Spleen (tissue), 11 donors: ENCODE measurements at regions not wholly inside any gene's neighbourhood (a gene's known extent, or its start where the extent isn't known, plus 50 kb on each side); places are given as distances from the start of the nearest gene placed in this dataset.

ENCODE experiments used
- DNase-seq: peaks from one replicate; pipeline ENCODE4 v3.0.0-alpha.2; 2020
- H3K27ac ChIP-seq, 8 donors: fragments of 200-600 bp; sonication (generic) in 7 of 8; 1 replicate in 4 of 8; 2 replicates in 4 of 8; pipeline versions ENCODE4 v1.5.0 to v1.8.0; 2016 to 2021; ENCODE audit warnings: inconsistent platforms in 4 of 8, mild to moderate bottlenecking in 4 of 8, moderate library complexity in 1 of 8
- H3K27me3 ChIP-seq, 7 donors: fragments of 200-600 bp; sonication (generic) in 6 of 7; replicated peaks in 1 of 7; 1 replicate in 4 of 7; 2 replicates in 3 of 7; pipeline versions ENCODE4 v1.5.0 to v1.8.0; 2016 to 2021; ENCODE audit warnings: inconsistent platforms in 3 of 7, mild to moderate bottlenecking in 1 of 7
- H3K36me3 ChIP-seq, 6 donors: fragments of 200-600 bp; sonication (generic) in 5 of 6; 1 replicate in 4 of 6; 2 replicates in 2 of 6; pipeline versions ENCODE4 v1.5.0 to v1.8.0; 2016 to 2021; ENCODE audit warnings: inconsistent platforms in 2 of 6
- H3K4me1 ChIP-seq, 6 donors: fragments of 200-600 bp; sonication (generic) in 5 of 6; 1 replicate in 3 of 6; 2 replicates in 3 of 6; pipeline versions ENCODE4 v1.5.0 to v1.8.0; 2016 to 2021; ENCODE audit warnings: inconsistent platforms in 3 of 6
- H3K4me3 ChIP-seq, 8 donors: fragments of 200-600 bp; sonication (generic) in 7 of 8; 1 replicate in 4 of 8; 2 replicates in 4 of 8; pipeline versions ENCODE4 v1.5.0 to v1.8.0; 2016 to 2021; ENCODE audit warnings: inconsistent platforms in 4 of 8, mild to moderate bottlenecking in 4 of 8, moderate library complexity in 2 of 8
- H3K9me3 ChIP-seq, 8 donors: fragments of 200-600 bp; sonication (generic) in 7 of 8; 1 replicate in 4 of 8; 2 replicates in 4 of 8; pipeline versions ENCODE4 v1.5.0 to v1.8.0; 2016 to 2021; ENCODE audit warnings: inconsistent platforms in 4 of 8
- POLR2A ChIP-seq, 3 donors: fragments of 450-650 bp; IDR thresholded peaks; one replicate each; pipeline ENCODE4 v1.5.1; 2017; ENCODE audit warnings: antibody characterized with exemption in 3 of 3, mild to moderate bottlenecking in 1 of 3
- POLR2AphosphoS5 ChIP-seq, 3 donors: sonication (generic); formaldehyde crosslinking; IDR thresholded peaks; one replicate each; pipeline ENCODE4 v1.5.1; 2017; ENCODE audit warnings: antibody characterized with exemption in 3 of 3
- WGBS, 5 donors: extraction: QIAGEN DNeasy Blood & Tissue Kit in 3 of 5; methylation state at CpG; one replicate each; pipeline versions ENCODE4 v1.1.5 to v1.1.7; 2013 to 2018; 5-methylcytosine and 5-hydroxymethylcytosine counted together
- intact Hi-C: fragments of 100-400 bp; cut with DNase I; formaldehyde crosslinking; loops from one replicate; pipeline ENCODE4 v1.15.0; 2023; ENCODE audit warnings: low total_unique reads
- TF ChIP-seq, protein P1 (sequence below), 11 experiments: fragments of 200-600 bp in 7 of 11; fragments of 450-650 bp in 4 of 11; sonication (generic) in 4 of 11; IDR thresholded peaks in 8 of 11; conservative IDR thresholded peaks in 3 of 11; 1 replicate in 7 of 11; 2 replicates in 4 of 11; pipeline versions ENCODE4 v1.4.0 to v1.8.0; 2016 to 2021; ENCODE audit warnings: antibody characterized with exemption in 11 of 11, inconsistent platforms in 4 of 11, mild to moderate bottlenecking in 1 of 11
- donor health status: healthy with polysubstance abuse.
- donor health status: DM: no; HTN: no; CAD: no; lungs with moderate emphysema.
- donor health status: DM: no; HTN: no; CAD: no.
- donor health status: Bipolar disorder and iron deficiency.
- donor health status: healthy.
- donor health status: DM: no; HTN: no; CAD: no.
- donor health status: DM: yes; HTN: yes; CAD: no.

DNA sequence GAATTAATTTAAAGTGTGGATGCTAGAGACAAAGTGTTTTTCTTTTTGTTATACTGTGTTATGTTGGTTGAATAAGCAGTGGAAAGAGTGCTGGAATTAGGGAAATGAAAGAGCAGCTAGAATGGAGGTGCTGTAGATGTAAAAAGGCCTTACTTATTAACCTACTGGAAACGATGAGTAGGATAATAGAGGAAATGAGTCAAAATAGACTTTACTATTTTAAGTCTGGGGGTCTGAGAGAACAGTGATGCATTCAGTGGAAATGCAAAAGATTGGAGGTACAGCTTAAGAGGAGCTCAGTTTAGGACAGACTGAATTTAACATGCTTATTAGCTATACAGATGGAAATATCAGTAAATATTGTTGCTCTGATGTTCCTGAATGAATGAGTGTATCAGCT lies 674.0 kb downstream of the OTOL1 start:
- peaks cover 0 to 27% (median 3%) of the 10 kb centered on the region in 8 donors for H3K9me3 ChIP-seq
- H3K27me3 ChIP-seq: no peaks in the 10 kb centered on the region
- intact Hi-C loops: no loop called here
- H3K4me1 ChIP-seq: no peaks in the 10 kb centered on the region
- no peak overlapping the region for H3K4me3 ChIP-seq
- no peaks in the 10 kb centered on the region for H3K36me3 ChIP-seq
- H3K27ac ChIP-seq: no peak overlapping the region
- TF ChIP-seq POLR2A (IDR thresholded peaks at IDR 0.05): no peak
- no peak for TF ChIP-seq POLR2AphosphoS5 (IDR thresholded peaks at IDR 0.05)
- TF ChIP-seq, protein P1, sequence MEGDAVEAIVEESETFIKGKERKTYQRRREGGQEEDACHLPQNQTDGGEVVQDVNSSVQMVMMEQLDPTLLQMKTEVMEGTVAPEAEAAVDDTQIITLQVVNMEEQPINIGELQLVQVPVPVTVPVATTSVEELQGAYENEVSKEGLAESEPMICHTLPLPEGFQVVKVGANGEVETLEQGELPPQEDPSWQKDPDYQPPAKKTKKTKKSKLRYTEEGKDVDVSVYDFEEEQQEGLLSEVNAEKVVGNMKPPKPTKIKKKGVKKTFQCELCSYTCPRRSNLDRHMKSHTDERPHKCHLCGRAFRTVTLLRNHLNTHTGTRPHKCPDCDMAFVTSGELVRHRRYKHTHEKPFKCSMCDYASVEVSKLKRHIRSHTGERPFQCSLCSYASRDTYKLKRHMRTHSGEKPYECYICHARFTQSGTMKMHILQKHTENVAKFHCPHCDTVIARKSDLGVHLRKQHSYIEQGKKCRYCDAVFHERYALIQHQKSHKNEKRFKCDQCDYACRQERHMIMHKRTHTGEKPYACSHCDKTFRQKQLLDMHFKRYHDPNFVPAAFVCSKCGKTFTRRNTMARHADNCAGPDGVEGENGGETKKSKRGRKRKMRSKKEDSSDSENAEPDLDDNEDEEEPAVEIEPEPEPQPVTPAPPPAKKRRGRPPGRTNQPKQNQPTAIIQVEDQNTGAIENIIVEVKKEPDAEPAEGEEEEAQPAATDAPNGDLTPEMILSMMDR (IDR thresholded peaks at IDR 0.05 in 8 of 11, conservative IDR thresholded peaks at IDR 0.05 in 3 of 11): no peak
- no peak for DNase-seq
- WGBS, 5 donors: 48 to 63% (median 62%) methylated on average over 1 of the region's 1 CpG

DNA sequence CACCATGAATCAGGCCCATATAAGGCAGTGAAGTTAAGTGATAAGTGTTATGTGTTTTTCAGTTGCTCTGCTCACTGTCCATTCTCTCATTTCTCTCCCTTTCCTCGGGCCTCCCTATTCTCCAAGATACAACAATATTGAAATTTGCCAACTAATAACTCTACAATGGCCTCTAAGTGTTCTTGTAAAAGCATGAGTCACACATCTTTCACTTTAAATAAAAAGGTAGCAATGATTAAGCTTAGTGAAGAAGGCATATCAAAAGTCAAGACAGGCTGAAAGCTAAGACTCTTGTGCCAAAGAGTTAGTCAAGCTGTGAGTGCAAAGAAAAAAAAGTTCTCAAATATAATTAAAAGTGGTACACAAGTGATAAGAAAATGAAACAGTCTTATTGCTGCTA lies 675.4 kb downstream of the OTOL1 start:
- TF ChIP-seq POLR2A (IDR thresholded peaks at IDR 0.05) (no peak), POLR2AphosphoS5 (IDR thresholded peaks at IDR 0.05) (no peak)
- TF ChIP-seq, protein P1 (IDR thresholded peaks at IDR 0.05 in 8 of 11, conservative IDR thresholded peaks at IDR 0.05 in 3 of 11): no peak
- Histone ChIP-seq H3K4me3 (no peak overlapping the region), H3K36me3 (no peaks in the 10 kb centered on the region), H3K27ac (no peak overlapping the region), H3K4me1 (no peaks in the 10 kb centered on the region), H3K9me3 (peaks cover 0 to 27% (median 3%) of the 10 kb centered on the region in 8 donors), H3K27me3 (no peaks in the 10 kb centered on the region)
- DNase-seq: no peak
- intact Hi-C loops: no loop called here
- 54 to 71% (median 69%) methylated on average over 1 of the region's 1 CpG for WGBS, 5 donors

DNA sequence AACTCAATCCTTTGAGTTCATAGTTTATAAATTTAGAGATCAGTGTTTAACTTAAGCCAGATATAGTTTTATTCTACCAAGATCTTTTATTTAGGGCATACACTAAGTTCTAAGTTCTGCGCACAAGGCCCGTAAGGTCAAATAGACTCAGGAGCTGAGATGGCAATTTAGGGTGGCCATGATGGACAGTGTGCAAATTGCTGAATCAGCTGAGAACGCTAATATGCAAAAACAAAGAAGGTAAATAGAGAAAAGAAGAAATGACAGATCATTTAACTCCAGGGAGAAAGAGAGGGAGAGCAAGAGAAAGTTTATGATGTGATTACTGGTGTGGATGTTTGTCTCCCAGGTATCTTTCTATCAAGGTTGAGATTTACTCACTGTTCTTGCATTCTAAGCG lies 678.5 kb downstream of the OTOL1 start:
- no peak overlapping the region for H3K4me3 ChIP-seq
- WGBS, 5 donors: 76 to 86% (median 83%) methylated on average over 4 of the region's 4 CpGs
- no peaks in the 10 kb centered on the region for H3K27me3 ChIP-seq
- no peak for TF ChIP-seq POLR2A (IDR thresholded peaks at IDR 0.05)
- TF ChIP-seq, protein P1 (IDR thresholded peaks at IDR 0.05 in 8 of 11, conservative IDR thresholded peaks at IDR 0.05 in 3 of 11): no peak
- no peak for TF ChIP-seq POLR2AphosphoS5 (IDR thresholded peaks at IDR 0.05)
- no peak for DNase-seq
- intact Hi-C loops: no loop called here
- H3K36me3 ChIP-seq: no peaks in the 10 kb centered on the region
- peaks cover 0 to 27% (median 3%) of the 10 kb centered on the region in 8 donors for H3K9me3 ChIP-seq
- H3K27ac ChIP-seq: no peak overlapping the region
- no peaks in the 10 kb centered on the region for H3K4me1 ChIP-seq

DNA sequence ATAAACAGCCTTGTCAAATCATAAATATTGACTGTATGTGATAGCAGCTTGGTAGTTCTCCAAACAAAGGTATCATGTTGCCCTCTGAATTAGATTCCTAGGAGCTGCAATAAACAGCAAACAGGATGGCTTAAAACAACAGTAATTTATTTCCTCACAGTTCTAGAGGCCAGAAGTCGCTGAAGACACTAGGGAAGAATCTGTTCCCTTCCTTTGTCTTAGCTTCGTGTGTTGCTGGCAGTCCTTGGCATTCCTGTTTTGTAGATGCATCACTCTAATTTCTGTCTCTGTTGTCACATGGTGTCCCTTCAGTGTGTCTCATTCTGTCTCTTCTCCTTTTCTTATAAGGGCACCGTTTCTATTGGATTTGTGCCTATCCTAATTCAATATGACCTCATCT lies 679.3 kb downstream of the OTOL1 start:
- no peak overlapping the region for H3K4me3 ChIP-seq
- no peak for DNase-seq
- H3K27me3 ChIP-seq: no peaks in the 10 kb centered on the region
- H3K27ac ChIP-seq: no peak overlapping the region
- TF ChIP-seq POLR2AphosphoS5 (IDR thresholded peaks at IDR 0.05) (no peak), POLR2A (IDR thresholded peaks at IDR 0.05) (no peak)
- TF ChIP-seq, protein P1 (IDR thresholded peaks at IDR 0.05 in 8 of 11, conservative IDR thresholded peaks at IDR 0.05 in 3 of 11): no peak
- H3K9me3 ChIP-seq: peaks cover 0 to 27% (median 3%) of the 10 kb centered on the region in 8 donors
- no peaks in the 10 kb centered on the region for H3K36me3 ChIP-seq
- 52 to 67% (median 64%) methylated on average over 3 of the region's 3 CpGs for WGBS, 5 donors
- intact Hi-C loops: no loop called here
- no peaks in the 10 kb centered on the region for H3K4me1 ChIP-seq
